HEK293 (cell line): ENCODE measurements at regions not wholly inside any gene's neighbourhood (a gene's known extent, or its start where the extent isn't known, plus 50 kb on each side); places are given as distances from the start of the nearest gene placed in this dataset.
"Not testable (repeated sequence)": the region's sequence is repeated elsewhere in the genome, so short reads cannot be mapped to it uniquely, and the experiment has no call there.

ENCODE experiments used
- CTCF ChIA-PET: fragments of 350-600 bp; formaldehyde crosslinking; extraction: SDS; loops from one replicate; lab custom pipeline; 2021; ENCODE audit warnings: antibody characterized with exemption; lab: Yijun Ruan, JAX
- POLR2A ChIA-PET: fragments of 300-600 bp; formaldehyde crosslinking; extraction: SDS; loops from one replicate; lab custom pipeline; 2020; ENCODE audit warnings: antibody characterized with exemption, inconsistent platforms; lab: Yijun Ruan, JAX
- H3K27ac ChIP-seq: fragments of 200-500 bp; sonication (Bioruptor generic); 2 replicates; pipeline ENCODE4 v1.5.1; 2014; ENCODE audit warnings: low read depth, low read length, control low read depth, inconsistent platforms; ENCODE audit errors: extremely low read depth
- H3K36me3 ChIP-seq, 2 experiments: fragments of 200-500 bp in 1 of 2; sonication (Bioruptor generic) in 1 of 2; 1 replicate in 1 of 2; 2 replicates in 1 of 2; pipeline ENCODE4 v1.5.1; 2014 to 2017; ENCODE audit warnings: inconsistent platforms in 2 of 2, low read length in 2 of 2; ENCODE audit not compliant: control insufficient read depth in 2 of 2, insufficient read depth in 1 of 2
- H3K4me1 ChIP-seq: fragments of 200-500 bp; sonication (Bioruptor generic); 2 replicates; pipeline ENCODE4 v1.5.1; 2014; ENCODE audit warnings: mild to moderate bottlenecking, low read length, inconsistent platforms; ENCODE audit not compliant: control insufficient read depth, insufficient read depth
- H3K4me3 ChIP-seq: 2 replicates; pipeline ENCODE4 v1.5.1; 2011; ENCODE audit warnings: low read depth, mild to moderate bottlenecking, control low read depth, low read length, moderate library complexity
- H3K9me3 ChIP-seq: fragments of 200-500 bp; sonication (Bioruptor generic); 2 replicates; pipeline ENCODE4 v1.5.1; 2014; ENCODE audit warnings: low read depth, low read length, inconsistent platforms; ENCODE audit not compliant: control insufficient read depth, insufficient read depth
- HOXA7 ChIP-seq: sonication (generic); formaldehyde crosslinking; IDR thresholded peaks from 2 replicates; pipeline ENCODE4 v1.8.1; 2022; ENCODE audit warnings: missing genetic modification reagents, borderline replicate concordance
- PRDM1 ChIP-seq: fragments of 450-650 bp; formaldehyde crosslinking; IDR thresholded peaks from 2 replicates; pipeline ENCODE4; 2016; ENCODE audit warnings: missing biosample characterization, missing genetic modification characterization
- YY2 ChIP-seq: fragments of 450-650 bp; formaldehyde crosslinking; IDR thresholded peaks from 2 replicates; pipeline ENCODE4 v1.5.1; 2016; ENCODE audit warnings: missing biosample characterization, missing genetic modification characterization
- ZBTB17 ChIP-seq: fragments of 450-650 bp; formaldehyde crosslinking; IDR thresholded peaks from 2 replicates; pipeline ENCODE4 v1.5.1; 2016; ENCODE audit warnings: missing biosample characterization, missing genetic modification characterization
- ZNF10 ChIP-seq: fragments of 450-650 bp; formaldehyde crosslinking; IDR thresholded peaks from 2 replicates; pipeline ENCODE4 v1.5.1; 2017; ENCODE audit warnings: missing biosample characterization, missing genetic modification characterization
- ZNF132 ChIP-seq: fragments of 450-650 bp; formaldehyde crosslinking; IDR thresholded peaks from 2 replicates; pipeline ENCODE4 v1.5.1; 2017; ENCODE audit warnings: missing biosample characterization, missing genetic modification characterization, borderline replicate concordance
- ZNF2 ChIP-seq: fragments of 450-650 bp; formaldehyde crosslinking; IDR thresholded peaks from 2 replicates; pipeline ENCODE4 v1.5.1; 2016; ENCODE audit warnings: missing biosample characterization, missing genetic modification characterization
- ZNF26 ChIP-seq: fragments of 450-650 bp; formaldehyde crosslinking; IDR thresholded peaks from 2 replicates; pipeline ENCODE4 v1.5.1; 2016; ENCODE audit warnings: missing biosample characterization, missing genetic modification characterization
- ZNF398 ChIP-seq: fragments of 450-650 bp; formaldehyde crosslinking; IDR thresholded peaks from 2 replicates; pipeline ENCODE4 v1.5.1; 2017; ENCODE audit warnings: missing biosample characterization, missing genetic modification characterization
- ZNF585B ChIP-seq: fragments of 450-650 bp; formaldehyde crosslinking; IDR thresholded peaks from 2 replicates; pipeline ENCODE4 v1.5.1; 2016; ENCODE audit warnings: missing biosample characterization, missing genetic modification characterization
- ZNF791 ChIP-seq: fragments of 450-650 bp; formaldehyde crosslinking; IDR thresholded peaks from 2 replicates; pipeline ENCODE4 v1.5.1; 2016; ENCODE audit warnings: missing biosample characterization, missing genetic modification characterization
- ZSCAN18 ChIP-seq: fragments of 450-650 bp; formaldehyde crosslinking; IDR thresholded peaks from 2 replicates; pipeline ENCODE4 v1.5.1; 2016; ENCODE audit warnings: missing biosample characterization, missing genetic modification characterization
- ZXDB ChIP-seq: fragments of 450-650 bp; formaldehyde crosslinking; IDR thresholded peaks from 2 replicates; pipeline ENCODE4 v1.5.1; 2016; ENCODE audit warnings: missing biosample characterization, missing genetic modification characterization
- TF ChIP-seq, protein P1 (sequence below): fragments of 450-650 bp; formaldehyde crosslinking; IDR thresholded peaks from 2 replicates; pipeline ENCODE4 v1.5.1; 2017; ENCODE audit warnings: missing biosample characterization, mild to moderate bottlenecking, missing genetic modification characterization, moderate library complexity

DNA sequence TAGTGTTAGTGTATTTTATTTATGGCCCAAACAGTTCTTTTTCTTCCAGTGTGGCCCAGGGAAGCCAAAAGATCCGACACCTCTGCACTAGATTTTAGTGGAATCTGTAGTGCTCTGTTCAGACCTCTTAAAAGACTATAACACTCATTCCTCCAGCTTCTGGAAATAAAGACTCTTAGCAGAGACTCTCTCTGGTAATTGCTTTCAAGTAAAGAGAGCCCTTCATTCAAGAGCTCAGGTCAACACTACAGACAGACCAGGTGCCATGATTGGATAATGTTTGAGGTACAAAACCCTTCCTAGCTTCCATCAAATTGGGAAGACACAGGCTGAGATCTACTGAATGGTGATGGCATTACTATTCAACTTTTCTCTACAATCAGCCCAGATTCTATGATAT lies 255.8 kb downstream of the PRDM9 start:
- H3K36me3 ChIP-seq: no peaks in the 10 kb centered on the region
- H3K9me3 ChIP-seq: no peaks in the 10 kb centered on the region
- no peaks in the 10 kb centered on the region for H3K4me1 ChIP-seq
- ChIA-PET CTCF (interaction anchor here (2.1 kb wide), 1 partner anchor 49 kb away, joined by 7 read pairs; no protein-coding TSS in a partner anchor), POLR2A (no interaction called here)
- H3K27ac ChIP-seq: no peak overlapping the region
- no peak overlapping the region for H3K4me3 ChIP-seq
- no peak for TF ChIP-seq ZNF10 (tag by site-specific recombination)
- no peak for TF ChIP-seq PRDM1 (tag by site-specific recombination)
- no peak for TF ChIP-seq ZBTB17
- TF ChIP-seq ZNF26: no peak

DNA sequence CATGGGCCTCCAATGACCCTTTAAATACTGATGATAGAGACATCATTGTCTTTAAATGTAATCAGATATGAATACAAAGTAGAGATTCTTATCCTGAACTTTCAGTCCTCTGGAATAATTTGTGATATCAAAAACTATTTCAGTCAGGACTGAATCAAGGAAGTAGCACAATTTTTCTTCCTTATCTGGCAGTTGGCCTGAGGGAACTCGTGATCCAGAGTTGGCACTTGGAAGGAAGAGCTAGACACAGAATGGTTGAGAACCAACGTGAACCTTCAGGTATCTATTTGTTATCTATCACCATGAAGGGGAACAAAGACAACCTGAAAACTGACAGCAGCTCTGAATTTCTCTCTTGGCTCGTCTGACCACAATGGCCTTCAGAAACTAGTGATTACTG lies 269.3 kb downstream of the PRDM9 start:
- H3K4me1 ChIP-seq: no peaks in the 10 kb centered on the region
- no peaks in the 10 kb centered on the region for H3K36me3 ChIP-seq
- TF ChIP-seq ZXDB (tag by site-specific recombination) (no peak), HOXA7 (no peak), ZNF132 (tag by site-specific recombination) (no peak), YY2 (tag by site-specific recombination) (no peak), ZNF585B (tag by site-specific recombination) (no peak), ZNF398 (tag by site-specific recombination) (no peak), ZSCAN18 (tag by site-specific recombination) (no peak), ZNF791 (tag by site-specific recombination) (no peak), ZNF2 (tag by site-specific recombination) (no peak)
- TF ChIP-seq, protein P1, sequence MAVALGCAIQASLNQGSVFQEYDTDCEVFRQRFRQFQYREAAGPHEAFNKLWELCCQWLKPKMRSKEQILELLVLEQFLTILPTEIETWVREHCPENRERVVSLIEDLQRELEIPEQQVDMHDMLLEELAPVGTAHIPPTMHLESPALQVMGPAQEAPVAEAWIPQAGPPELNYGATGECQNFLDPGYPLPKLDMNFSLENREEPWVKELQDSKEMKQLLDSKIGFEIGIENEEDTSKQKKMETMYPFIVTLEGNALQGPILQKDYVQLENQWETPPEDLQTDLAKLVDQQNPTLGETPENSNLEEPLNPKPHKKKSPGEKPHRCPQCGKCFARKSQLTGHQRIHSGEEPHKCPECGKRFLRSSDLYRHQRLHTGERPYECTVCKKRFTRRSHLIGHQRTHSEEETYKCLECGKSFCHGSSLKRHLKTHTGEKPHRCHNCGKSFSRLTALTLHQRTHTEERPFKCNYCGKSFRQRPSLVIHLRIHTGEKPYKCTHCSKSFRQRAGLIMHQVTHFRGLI: no peak
- TF ChIP-seq, all 188 proteins: peak for 0
- Histone ChIP-seq H3K27ac (no peak overlapping the region), H3K4me3 (no peak overlapping the region), H3K9me3 (no peaks in the 10 kb centered on the region)
- ChIA-PET POLR2A (no interaction called here), CTCF (no interaction called here)

DNA sequence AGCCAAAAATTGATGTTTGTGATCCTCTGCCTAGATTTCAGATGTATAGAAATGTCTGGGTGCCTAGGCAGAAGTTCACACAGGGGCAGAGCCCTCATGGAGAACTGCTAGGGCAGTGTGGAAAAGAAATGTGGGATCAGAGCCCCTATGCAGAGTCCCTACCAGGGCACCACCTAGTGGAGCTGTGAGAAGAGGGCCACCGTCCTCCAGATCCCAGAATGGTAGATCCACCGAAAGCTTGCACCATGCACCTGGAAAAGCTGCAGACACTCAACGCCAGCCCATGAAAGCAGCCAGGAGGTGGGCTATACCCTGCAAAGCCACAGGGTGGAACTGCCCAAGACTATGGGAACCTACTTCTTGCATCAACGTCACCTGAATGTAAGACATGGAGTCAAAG lies 292.9 kb downstream of the PRDM9 start:
- H3K36me3 ChIP-seq, H3K4me1 ChIP-seq, H3K4me3 ChIP-seq, H3K27ac ChIP-seq, H3K9me3 ChIP-seq, POLR2A ChIA-PET: not testable (repeated sequence)
- CTCF ChIA-PET: interaction anchor here (0.5 to 0.9 kb wide), 4 partner anchors 13 to 448 kb away, joined by 3 to 5 read pairs (median 3); no protein-coding TSS in a partner anchor
